GM23338 (cell line): ENCODE measurements at regions not wholly inside any gene's neighbourhood (a gene's known extent, or its start where the extent isn't known, plus 50 kb on each side); places are given as distances from the start of the nearest gene placed in this dataset.

Experiments used
- ATAC-seq: fragments of 200-7000 bp; cut with Tn5 transposase; 3 replicates; pipeline ENCODE4 v1.9.1; 2020
- DNase-seq: peaks from one replicate; pipeline ENCODE4 v3.0.0-alpha.2; 2015; ENCODE audit warnings: low spot score
- H2AFZ ChIP-seq: fragments of 200-600 bp; sonication (generic); 2 replicates; pipeline ENCODE4 v1.8.0; 2016; ENCODE audit warnings: antibody characterized with exemption, mild to moderate bottlenecking, moderate library complexity
- H3F3A ChIP-seq: fragments of 200-600 bp; sonication (generic); replicated peaks from 2 replicates; pipeline ENCODE4 v1.8.0; 2017; ENCODE audit warnings: antibody characterized with exemption, mixed run types, low read depth
- H3K27ac ChIP-seq: fragments of 200-600 bp; sonication (generic); 2 replicates; pipeline ENCODE4 v1.6.1; 2016; ENCODE audit warnings: low read depth
- H3K27me3 ChIP-seq: fragments of 200-600 bp; sonication (generic); 2 replicates; pipeline ENCODE4 v1.8.0; 2016; ENCODE audit warnings: mild to moderate bottlenecking, mixed run types, moderate library complexity; ENCODE audit not compliant: insufficient read depth
- H3K36me3 ChIP-seq: fragments of 200-600 bp; sonication (generic); 2 replicates; pipeline ENCODE4 v1.8.0; 2016; ENCODE audit warnings: mild to moderate bottlenecking; ENCODE audit not compliant: insufficient read depth
- H3K4me1 ChIP-seq: fragments of 200-600 bp; sonication (generic); 2 replicates; pipeline ENCODE4 v1.8.0; 2016; ENCODE audit warnings: mild to moderate bottlenecking, moderate library complexity; ENCODE audit not compliant: insufficient read depth
- H3K4me2 ChIP-seq: fragments of 200-600 bp; sonication (generic); 2 replicates; pipeline ENCODE4 v1.7.1; 2017; ENCODE audit warnings: mixed run types
- H3K4me3 ChIP-seq: fragments of 200-600 bp; sonication (generic); 2 replicates; pipeline ENCODE4 v1.6.1; 2016; ENCODE audit warnings: mixed run types
- H3K79me2 ChIP-seq: fragments of 200-600 bp; sonication (generic); replicated peaks from 2 replicates; pipeline ENCODE4 v1.8.0; 2017; ENCODE audit warnings: mild to moderate bottlenecking; ENCODE audit not compliant: insufficient read depth
- H3K9me2 ChIP-seq: fragments of 200-600 bp; sonication (generic); 2 replicates; pipeline ENCODE4 v1.8.0; 2017; ENCODE audit not compliant: insufficient read depth
- H4K20me1 ChIP-seq: fragments of 200-600 bp; sonication (generic); replicated peaks from 2 replicates; pipeline ENCODE4 v1.8.0; 2017; ENCODE audit warnings: mild to moderate bottlenecking; ENCODE audit not compliant: insufficient read depth
- H3K27ac Mint-ChIP-seq: 2 replicates; pipeline ENCODE4 v1.8.0; 2020; ENCODE audit warnings: inconsistent platforms, mild to moderate bottlenecking, moderate library complexity, mixed read lengths
- H3K27me3 Mint-ChIP-seq: 3 replicates; pipeline ENCODE4 v1.8.0; 2022; ENCODE audit warnings: low read depth, mild to moderate bottlenecking, moderate library complexity, mixed read lengths, inconsistent platforms; ENCODE audit not compliant: insufficient read depth, poor library complexity
- H3K36me3 Mint-ChIP-seq: 3 replicates; pipeline ENCODE4 v1.8.0; 2021; ENCODE audit warnings: low read depth, mild to moderate bottlenecking, inconsistent platforms, moderate library complexity, mixed read lengths
- H3K4me1 Mint-ChIP-seq: 3 replicates; pipeline ENCODE4 v1.8.0; 2020; ENCODE audit warnings: mild to moderate bottlenecking, inconsistent platforms, mixed read lengths
- H3K4me3 Mint-ChIP-seq: 3 replicates; pipeline ENCODE4 v1.8.0; 2021; ENCODE audit warnings: moderate library complexity, mild to moderate bottlenecking, inconsistent platforms, mixed read lengths
- H3K9me3 Mint-ChIP-seq: 3 replicates; pipeline ENCODE4 v1.8.0; 2020; ENCODE audit warnings: moderate library complexity, mild to moderate bottlenecking, inconsistent platforms, mixed read lengths
- CREB1 ChIP-seq: fragments of 250-450 bp; sonication (Bioruptor Pico); IDR thresholded peaks from 2 replicates; pipeline ENCODE4 v1.5.0; 2020; ENCODE audit warnings: low read depth, mild to moderate bottlenecking, moderate library complexity
- CTCF ChIP-seq, 2 experiments: fragments of 200-600 bp in 1 of 2; sonication (generic) in 1 of 2; conservative IDR thresholded peaks; 2 replicates each; pipeline versions ENCODE4 v1.5.1 to v1.6.1; 2016 to 2017; ENCODE audit warnings: antibody characterized with exemption in 2 of 2, low read depth in 2 of 2, mild to moderate bottlenecking in 2 of 2, moderate library complexity in 1 of 2
- EZH2 ChIP-seq: fragments of 200-600 bp; sonication (generic); IDR thresholded peaks from one replicate; pipeline ENCODE4 v1.8.0; 2017; ENCODE audit warnings: antibody characterized with exemption, mild to moderate bottlenecking, low read depth; ENCODE audit not compliant: unreplicated experiment
- EZH2phosphoT487 ChIP-seq: fragments of 200-600 bp; sonication (generic); IDR thresholded peaks from one replicate; pipeline ENCODE4 v1.8.1; 2018; ENCODE audit warnings: antibody characterized with exemption; ENCODE audit not compliant: unreplicated experiment
- JUNB ChIP-seq: IDR thresholded peaks from one replicate; pipeline ENCODE4 v1.6.1; 2016; ENCODE audit warnings: antibody characterized with exemption; ENCODE audit not compliant: unreplicated experiment
- NANOG ChIP-seq: IDR thresholded peaks from 2 replicates; pipeline ENCODE4 v1.6.1; 2016; ENCODE audit warnings: antibody characterized with exemption, borderline replicate concordance
- POLR2AphosphoS5 ChIP-seq: IDR thresholded peaks from 2 replicates; pipeline ENCODE4 v1.6.1; 2016; ENCODE audit warnings: antibody characterized with exemption, low read depth
- REST ChIP-seq: IDR thresholded peaks from one replicate; pipeline ENCODE4 v1.6.1; 2018; ENCODE audit warnings: antibody characterized with exemption; ENCODE audit not compliant: unreplicated experiment
- STAT1 ChIP-seq: IDR thresholded peaks from one replicate; pipeline ENCODE4 v1.6.1; 2016; ENCODE audit warnings: antibody characterized with exemption; ENCODE audit not compliant: unreplicated experiment
- ZNF114 ChIP-seq: fragments of 250-450 bp; sonication (Bioruptor Pico); IDR thresholded peaks from 2 replicates; pipeline ENCODE4 v1.5.0; 2020; ENCODE audit warnings: mild to moderate bottlenecking, moderate library complexity
- ZNF331 ChIP-seq: fragments of 250-450 bp; sonication (Bioruptor Pico); IDR thresholded peaks from 2 replicates; pipeline ENCODE4 v1.5.0; 2020; ENCODE audit warnings: low read depth, mild to moderate bottlenecking, moderate library complexity
- TF ChIP-seq, protein P1 (sequence below): fragments of 250-450 bp; sonication (Bioruptor Pico); IDR thresholded peaks from 2 replicates; pipeline ENCODE4 v1.5.0; 2020; ENCODE audit warnings: mild to moderate bottlenecking, moderate library complexity
- TF ChIP-seq, protein P2 (sequence below): IDR thresholded peaks from 2 replicates; pipeline ENCODE4 v1.6.1; 2016; ENCODE audit warnings: antibody characterized with exemption

- no peak overlapping the region for H3K4me3 Mint-ChIP-seq
- ATAC-seq (no peak), DNase-seq (no peak)
- H3K79me2 ChIP-seq = no peaks in the 10 kb centered on the region
- H3K27me3 Mint-ChIP-seq = peaks cover 3% of the 10 kb centered on the region
- no peaks in the 10 kb centered on the region for H3K9me2 ChIP-seq
- H3K27me3 ChIP-seq = no peaks in the 10 kb centered on the region
- H3K4me1 ChIP-seq = peaks cover 12% of the 10 kb centered on the region; the same call in 1 of the 2 replicates
- TF ChIP-seq STAT1 = no peak
- TF ChIP-seq ZNF331 (CRISPR knock-in tag) = no peak
- no peak for TF ChIP-seq ZNF114 (CRISPR knock-in tag)
- TF ChIP-seq EZH2phosphoT487 = no peak
- no peak for TF ChIP-seq NANOG
- TF ChIP-seq REST = no peak
- TF ChIP-seq, protein P1, sequence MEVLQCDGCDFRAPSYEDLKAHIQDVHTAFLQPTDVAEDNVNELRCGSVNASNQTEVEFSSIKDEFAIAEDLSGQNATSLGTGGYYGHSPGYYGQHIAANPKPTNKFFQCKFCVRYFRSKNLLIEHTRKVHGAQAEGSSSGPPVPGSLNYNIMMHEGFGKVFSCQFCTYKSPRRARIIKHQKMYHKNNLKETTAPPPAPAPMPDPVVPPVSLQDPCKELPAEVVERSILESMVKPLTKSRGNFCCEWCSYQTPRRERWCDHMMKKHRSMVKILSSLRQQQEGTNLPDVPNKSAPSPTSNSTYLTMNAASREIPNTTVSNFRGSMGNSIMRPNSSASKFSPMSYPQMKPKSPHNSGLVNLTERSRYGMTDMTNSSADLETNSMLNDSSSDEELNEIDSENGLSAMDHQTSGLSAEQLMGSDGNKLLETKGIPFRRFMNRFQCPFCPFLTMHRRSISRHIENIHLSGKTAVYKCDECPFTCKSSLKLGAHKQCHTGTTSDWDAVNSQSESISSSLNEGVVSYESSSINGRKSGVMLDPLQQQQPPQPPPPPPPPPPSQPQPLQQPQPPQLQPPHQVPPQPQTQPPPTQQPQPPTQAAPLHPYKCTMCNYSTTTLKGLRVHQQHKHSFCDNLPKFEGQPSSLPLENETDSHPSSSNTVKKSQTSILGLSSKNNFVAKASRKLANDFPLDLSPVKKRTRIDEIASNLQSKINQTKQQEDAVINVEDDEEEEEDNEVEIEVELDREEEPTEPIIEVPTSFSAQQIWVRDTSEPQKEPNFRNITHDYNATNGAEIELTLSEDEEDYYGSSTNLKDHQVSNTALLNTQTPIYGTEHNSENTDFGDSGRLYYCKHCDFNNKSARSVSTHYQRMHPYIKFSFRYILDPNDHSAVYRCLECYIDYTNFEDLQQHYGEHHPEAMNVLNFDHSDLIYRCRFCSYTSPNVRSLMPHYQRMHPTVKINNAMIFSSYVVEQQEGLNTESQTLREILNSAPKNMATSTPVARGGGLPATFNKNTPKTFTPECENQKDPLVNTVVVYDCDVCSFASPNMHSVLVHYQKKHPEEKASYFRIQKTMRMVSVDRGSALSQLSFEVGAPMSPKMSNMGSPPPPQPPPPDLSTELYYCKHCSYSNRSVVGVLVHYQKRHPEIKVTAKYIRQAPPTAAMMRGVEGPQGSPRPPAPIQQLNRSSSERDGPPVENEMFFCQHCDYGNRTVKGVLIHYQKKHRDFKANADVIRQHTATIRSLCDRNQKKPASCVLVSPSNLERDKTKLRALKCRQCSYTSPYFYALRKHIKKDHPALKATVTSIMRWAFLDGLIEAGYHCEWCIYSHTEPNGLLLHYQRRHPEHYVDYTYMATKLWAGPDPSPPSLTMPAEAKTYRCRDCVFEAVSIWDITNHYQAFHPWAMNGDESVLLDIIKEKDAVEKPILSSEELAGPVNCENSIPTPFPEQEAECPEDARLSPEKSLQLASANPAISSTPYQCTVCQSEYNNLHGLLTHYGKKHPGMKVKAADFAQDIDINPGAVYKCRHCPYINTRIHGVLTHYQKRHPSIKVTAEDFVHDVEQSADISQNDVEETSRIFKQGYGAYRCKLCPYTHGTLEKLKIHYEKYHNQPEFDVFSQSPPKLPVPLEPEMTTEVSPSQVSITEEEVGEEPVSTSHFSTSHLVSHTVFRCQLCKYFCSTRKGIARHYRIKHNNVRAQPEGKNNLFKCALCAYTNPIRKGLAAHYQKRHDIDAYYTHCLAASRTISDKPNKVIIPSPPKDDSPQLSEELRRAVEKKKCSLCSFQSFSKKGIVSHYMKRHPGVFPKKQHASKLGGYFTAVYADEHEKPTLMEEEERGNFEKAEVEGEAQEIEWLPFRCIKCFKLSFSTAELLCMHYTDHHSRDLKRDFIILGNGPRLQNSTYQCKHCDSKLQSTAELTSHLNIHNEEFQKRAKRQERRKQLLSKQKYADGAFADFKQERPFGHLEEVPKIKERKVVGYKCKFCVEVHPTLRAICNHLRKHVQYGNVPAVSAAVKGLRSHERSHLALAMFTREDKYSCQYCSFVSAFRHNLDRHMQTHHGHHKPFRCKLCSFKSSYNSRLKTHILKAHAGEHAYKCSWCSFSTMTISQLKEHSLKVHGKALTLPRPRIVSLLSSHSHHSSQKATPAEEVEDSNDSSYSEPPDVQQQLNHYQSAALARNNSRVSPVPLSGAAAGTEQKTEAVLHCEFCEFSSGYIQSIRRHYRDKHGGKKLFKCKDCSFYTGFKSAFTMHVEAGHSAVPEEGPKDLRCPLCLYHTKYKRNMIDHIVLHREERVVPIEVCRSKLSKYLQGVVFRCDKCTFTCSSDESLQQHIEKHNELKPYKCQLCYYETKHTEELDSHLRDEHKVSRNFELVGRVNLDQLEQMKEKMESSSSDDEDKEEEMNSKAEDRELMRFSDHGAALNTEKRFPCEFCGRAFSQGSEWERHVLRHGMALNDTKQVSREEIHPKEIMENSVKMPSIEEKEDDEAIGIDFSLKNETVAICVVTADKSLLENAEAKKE (CRISPR knock-in tag) = no peak
- TF ChIP-seq CTCF (conservative IDR thresholded peaks at IDR 0.05; ENCODE audit: low read depth in 2 of 2) = no peak
- TF ChIP-seq EZH2 = no peak
- TF ChIP-seq JUNB = no peak
- no peak for TF ChIP-seq POLR2AphosphoS5
- no peak for TF ChIP-seq CREB1 (CRISPR knock-in tag)
- TF ChIP-seq, protein P2, sequence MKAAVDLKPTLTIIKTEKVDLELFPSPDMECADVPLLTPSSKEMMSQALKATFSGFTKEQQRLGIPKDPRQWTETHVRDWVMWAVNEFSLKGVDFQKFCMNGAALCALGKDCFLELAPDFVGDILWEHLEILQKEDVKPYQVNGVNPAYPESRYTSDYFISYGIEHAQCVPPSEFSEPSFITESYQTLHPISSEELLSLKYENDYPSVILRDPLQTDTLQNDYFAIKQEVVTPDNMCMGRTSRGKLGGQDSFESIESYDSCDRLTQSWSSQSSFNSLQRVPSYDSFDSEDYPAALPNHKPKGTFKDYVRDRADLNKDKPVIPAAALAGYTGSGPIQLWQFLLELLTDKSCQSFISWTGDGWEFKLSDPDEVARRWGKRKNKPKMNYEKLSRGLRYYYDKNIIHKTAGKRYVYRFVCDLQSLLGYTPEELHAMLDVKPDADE = no peak
- H3K9me3 Mint-ChIP-seq = no peaks in the 10 kb centered on the region
- peaks cover 16% of the 10 kb centered on the region for H3K4me1 Mint-ChIP-seq
- no peaks in the 10 kb centered on the region for H3F3A ChIP-seq
- no peak overlapping the region for H2AFZ ChIP-seq
- no peak overlapping the region for H3K27ac Mint-ChIP-seq
- peaks cover 5% of the 10 kb centered on the region; the same call in 1 of the 3 replicates for H3K36me3 Mint-ChIP-seq
- no peaks in the 10 kb centered on the region for H3K36me3 ChIP-seq
- no peaks in the 10 kb centered on the region for H4K20me1 ChIP-seq
- no peak overlapping the region for H3K4me3 ChIP-seq
- no peak overlapping the region for H3K4me2 ChIP-seq
- H3K27ac ChIP-seq = no peak overlapping the region
Measured at GRCh38 chr4:130143656-130144055, 1047.7 kb downstream of the C4orf33 start.
